HT1080 (cell line): ENCODE measurements at regions not wholly inside any gene's neighbourhood (a gene's known extent, or its start where the extent isn't known, plus 50 kb on each side); places are given as distances from the start of the nearest gene placed in this dataset.

Experiments used
- DNase-seq: peaks from one replicate; pipeline ENCODE4 v3.0.0-alpha.2; 2015; ENCODE audit warnings: low read depth

DNA sequence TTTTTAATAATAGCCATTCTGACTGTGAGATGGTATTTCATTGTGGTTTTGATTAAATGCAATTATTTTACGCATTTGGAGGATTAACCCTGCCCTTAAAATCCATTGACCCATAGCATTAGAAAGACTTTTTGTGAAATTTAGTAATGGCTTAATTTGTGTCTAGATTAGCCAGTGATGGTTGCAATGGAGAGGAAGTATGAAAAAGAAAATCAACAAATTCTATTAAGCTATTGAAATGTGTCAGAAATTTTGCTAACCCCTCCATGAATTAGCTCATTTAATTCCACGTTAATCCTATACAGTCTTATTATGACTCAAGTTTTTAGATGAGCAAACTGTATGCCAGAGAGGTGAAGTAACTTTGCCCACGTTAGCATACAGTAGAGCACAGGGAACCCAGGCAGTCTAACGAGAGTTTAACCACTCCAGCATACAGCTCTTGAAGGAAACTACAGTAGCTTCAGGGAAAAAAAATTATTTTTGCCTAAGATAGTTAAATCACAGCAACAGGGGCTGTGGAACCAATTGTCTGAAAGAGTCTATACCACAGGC is 158.2 kb upstream of the PPP2R2B start:
- DNase-seq: no peak

DNA sequence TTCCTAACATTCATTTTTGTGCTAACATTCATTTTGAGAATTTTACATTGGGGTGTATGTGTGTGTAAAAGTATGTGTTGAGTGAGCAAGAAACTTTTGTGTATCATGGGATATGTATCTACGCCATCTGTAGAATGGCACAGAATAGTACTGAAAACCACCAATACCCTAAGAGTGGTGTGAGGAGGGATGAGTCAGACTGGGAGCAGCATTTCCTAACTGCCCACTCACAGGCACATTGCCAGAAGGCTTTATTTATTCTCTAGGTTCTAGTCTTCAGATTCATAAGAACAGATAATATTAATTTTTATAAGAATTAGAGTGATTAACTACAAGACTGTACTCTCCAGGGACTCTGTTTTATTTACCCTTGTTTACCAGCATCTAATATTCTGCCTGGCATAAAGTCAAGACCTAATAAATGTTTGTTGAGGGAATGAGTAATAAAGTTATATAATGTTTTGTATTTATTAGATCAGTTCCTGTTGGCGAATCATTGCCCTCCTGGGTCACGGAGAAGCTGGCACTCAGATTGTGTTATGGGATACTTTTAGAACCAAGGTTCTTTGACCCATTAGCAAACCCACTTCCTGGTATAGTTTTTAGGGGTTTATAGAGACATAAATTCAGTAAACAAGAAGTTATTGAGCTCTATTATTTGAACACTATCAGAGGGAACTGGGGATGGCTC is 159.1 kb upstream of the PPP2R2B start:
- peak; percentile 79 for DNase-seq

DNA sequence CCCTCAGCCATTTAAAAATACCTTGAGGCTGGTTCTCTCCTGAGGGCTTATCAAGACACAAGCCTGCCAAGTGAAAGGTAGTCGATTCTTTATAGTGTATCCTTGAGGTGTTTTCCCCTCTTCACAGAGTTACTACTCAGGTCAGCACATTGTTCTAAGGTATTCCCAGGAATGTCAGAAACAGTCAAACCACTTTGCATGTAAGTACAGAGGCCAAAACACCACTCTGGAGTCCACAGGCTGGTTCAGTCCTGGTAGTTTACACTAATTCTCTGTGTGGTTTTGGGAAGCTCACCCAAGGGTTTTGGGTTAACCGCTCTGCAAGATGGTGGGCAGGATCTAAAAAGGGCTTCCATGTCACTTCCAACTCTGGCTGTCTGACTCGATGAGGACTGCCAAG is 162.3 kb upstream of the PPP2R2B start:
- DNase-seq: no peak

DNA sequence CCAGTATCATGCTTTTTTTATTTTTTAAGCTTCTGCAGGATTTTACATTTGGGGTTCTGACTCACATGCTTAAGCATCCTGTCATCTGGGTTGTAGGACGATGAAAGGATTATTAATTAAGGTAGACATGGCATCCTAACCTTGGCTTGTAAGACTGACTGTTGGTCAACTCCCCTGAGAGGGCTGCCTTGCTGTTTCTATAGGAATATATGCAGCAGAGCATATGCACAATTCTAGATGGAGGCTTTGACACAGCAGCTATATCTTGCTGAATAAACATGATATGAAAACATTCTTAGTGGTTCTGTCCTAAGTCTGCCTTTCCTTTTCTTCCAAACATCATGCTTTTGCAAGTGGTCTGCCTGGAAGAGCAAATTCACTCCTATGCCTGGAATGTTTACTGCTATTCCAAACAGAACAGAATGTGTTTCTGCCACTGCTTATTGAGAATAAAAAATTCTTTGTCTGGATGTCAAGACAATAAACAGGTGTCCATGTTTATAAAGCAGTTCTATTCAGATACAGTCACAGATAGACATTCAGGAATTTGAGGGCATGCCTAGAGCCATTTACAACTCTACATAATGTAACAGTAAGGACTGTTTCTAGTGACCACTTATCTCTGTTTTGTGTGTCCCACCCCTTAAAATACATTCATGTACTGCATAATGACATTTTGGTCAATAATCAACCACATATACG is 166.2 kb upstream of the PPP2R2B start:
- DNase-seq: no peak

DNA sequence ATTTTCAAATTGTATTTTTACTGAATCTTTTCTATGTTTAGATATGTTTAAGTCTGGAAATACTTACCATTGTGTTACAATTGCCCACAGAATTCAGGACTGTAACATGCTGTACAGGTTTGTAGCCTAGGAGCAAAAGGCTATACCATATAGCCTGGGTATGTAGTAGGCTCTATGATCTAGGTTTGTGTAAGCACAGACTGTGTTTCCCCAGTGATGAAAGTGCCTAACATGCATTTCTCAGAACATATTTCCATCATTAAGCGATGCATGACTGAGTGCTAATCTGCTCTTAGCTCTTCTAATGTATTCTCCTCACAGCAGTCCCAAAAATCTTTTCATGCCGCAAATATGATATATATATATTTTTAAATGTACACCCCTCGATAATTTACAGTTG is 166.7 kb upstream of the PPP2R2B start:
- DNase-seq: no peak

DNA sequence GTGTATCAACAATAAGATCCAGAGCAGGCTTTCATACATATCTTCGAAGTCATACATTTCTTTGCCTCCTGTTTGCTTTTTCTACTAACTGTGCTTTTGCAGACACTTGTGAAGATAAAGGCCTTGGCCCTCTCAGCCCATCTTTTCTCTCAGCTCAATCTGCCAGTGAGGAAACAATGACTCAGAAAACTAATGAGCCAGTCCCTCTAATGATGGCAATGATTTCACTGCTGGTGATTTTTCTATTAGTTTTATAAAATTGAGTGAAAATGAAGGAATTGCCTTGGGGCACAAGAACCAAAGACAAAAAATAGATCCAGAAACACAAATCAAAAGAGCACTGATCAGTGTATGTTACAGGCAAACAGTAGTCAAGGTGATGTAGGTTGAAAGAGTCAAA is 167.7 kb upstream of the PPP2R2B start:
- DNase-seq: no peak

DNA sequence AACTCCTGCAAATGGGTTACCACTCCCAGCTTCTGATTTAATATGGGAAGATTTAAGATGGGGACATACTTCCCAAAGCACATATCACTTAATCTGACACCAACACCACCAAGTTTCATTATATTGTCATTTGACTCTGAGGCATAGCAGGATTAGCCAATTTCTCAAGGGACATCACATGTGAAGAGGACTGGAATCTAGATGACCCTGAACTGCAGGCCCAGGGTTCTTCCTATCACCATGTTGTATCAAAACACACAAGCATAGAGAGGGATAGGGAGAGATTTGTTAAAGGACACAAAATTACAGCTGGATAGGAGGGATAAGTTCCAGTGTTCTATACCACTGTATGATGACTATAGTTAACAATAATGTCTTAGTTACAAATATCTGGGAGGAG is 168.3 kb upstream of the PPP2R2B start:
- no peak for DNase-seq

DNA sequence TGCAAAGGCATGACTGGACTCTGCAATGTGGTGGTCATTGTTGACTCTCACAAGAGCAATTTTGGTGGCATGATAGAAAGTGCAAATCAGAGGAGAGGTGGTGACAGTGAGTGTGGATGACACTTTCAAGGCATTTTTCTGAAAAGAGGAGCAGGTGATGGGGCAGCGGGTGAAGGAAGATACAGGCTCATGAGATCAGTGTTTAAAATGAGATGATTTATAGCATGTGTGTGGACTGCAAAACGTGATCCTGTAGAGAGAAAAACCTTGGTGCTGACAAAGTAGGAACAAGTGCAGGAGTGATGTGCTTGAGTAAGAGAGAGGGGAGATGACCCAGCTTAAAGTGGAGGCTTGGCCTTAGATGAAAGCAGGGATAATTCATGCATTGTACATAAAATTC is 171.2 kb upstream of the PPP2R2B start:
- no peak for DNase-seq

DNA sequence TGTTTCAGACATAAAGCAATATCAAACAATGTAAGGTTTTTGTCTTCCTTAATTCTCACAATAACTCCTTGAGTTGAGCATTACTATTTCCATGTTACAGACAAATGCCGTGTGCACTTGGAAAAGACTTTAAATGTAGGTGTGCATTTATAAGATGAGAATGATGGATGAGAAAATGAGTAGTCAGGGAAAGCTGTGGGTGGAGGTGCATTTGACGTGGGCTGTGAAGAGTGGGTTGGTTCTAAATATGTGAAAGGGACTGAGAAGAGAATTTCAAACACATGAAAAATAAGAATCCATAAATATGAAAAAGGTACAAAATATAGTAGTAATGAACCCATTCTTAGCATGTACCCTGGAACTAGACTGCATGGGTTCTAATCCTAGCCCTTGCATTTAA is 171.6 kb upstream of the PPP2R2B start:
- no peak for DNase-seq

DNA sequence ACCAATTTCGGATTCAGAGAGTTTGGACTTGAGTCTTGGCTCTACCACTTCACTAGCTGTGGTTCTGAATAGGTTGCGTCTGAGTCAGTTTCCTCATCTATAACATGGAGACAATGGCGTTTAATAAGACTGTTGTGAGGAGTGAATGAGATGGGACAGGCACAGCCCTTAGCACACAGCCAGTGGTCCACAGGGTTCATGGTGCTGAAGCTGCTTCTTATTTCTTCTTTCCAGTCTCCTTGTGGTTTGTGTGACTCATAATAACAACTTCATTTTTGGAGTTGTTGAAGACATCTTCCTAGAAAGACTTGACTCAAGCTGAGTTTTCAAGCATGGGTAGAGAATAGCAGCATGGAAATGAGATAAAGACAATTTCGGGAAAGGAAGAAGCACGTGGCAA is 172.6 kb upstream of the PPP2R2B start:
- DNase-seq: peak; percentile 59

DNA sequence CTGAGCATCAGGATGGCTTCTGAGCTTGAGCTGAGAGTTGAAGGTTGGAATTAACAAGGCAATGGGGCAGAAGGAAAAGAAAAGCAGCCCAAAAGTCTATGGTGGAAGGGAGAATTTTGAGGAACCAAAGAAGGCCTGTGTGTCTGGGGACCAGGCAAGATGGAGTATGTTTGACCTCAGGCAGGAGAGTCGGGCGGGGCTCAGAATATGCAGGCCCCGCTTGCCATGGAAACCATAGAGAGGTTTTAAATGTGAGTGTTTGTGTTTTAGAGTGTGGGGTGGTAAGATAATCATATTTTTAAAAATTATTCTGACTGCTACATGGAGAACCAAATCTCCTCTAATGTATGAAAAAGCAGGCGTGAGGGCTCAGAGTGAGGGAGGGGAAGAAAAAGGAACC is 174.0 kb upstream of the PPP2R2B start:
- DNase-seq: no peak

DNA sequence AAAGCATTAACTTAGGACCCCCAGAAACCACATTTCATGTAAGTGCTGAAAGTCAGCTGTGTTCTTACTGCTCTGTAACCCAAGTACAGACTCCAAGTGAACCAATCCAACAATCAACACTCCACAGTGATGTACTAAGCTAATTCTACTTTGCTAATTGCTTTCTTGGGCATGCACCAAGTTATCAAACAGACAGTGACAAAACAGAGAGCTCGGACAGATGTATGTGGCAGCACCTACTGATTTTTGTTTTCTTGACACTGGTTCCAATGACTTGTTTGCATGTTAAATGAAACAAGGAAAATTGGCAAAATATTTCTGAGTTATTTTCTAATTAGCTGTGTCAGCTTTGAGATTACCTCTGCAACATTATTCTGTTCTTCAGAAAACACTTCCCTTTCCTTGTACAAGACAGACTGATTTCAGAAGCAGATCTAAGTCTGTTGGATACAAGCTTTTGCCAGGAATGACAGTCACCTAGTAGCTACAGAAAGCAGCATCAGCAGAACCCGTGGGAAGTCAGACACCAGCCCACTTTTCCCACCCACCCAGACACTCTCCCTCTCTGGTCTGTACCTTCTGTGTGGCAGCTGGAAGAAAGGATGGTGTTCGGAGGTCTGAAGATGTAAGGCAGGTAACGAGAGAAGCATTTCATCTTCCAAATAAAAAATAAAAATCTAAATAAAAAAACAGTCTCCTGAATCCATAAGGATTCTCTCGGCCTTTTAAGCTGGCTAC is 176.7 kb upstream of the PPP2R2B start:
- no peak for DNase-seq

DNA sequence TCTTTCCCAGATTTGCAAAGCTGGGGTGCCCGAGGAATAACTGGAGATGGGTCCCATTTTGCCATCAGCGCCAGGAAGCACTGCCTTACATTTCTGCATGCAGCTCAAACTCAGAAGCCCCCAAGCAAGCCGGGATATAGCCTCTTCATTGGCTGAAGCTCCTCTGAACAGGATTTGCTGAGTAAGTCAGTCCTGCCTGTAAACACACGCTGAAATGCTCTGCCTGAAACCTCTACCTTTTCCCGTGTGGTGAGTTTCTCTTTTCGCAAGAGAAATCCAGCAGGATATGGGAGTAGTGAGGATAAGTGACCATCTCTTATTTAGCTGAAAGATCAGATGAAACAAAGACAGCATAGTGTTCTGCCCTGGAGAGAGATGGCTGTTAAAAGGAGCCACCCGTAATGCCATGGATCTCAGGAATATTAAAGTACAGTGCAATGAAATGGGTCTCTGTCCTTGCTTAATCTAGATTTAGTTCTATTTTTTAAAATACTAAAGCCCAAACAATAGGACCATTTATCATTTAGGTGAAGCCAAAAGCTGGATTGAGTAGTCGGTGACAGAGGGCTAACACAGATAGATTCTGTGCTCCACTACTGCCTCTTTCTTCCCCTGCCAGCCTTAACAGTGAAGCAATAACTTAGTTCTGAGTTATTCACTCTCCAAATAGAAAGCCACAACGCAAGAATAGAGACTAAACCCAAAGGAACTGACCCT is 177.5 kb upstream of the PPP2R2B start:
- no peak for DNase-seq

DNA sequence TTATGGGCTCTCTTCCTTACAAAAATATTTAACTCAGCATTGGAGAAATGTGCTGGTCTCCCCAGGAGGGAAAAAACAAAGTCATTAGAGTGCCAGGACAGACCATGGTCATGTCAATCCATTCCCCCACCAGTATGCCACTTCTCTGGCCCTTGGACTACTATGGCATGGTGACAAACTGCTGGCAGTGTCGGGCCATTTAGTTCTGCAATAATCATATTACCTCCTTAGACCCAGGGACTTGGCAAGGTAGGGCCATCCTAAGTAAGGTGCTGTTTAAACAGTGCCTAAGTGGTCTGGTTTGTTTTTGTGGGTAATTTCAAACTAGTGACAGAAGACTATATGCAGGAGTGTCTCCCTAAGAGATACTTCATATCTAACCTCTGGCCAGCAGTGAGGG is 177.8 kb upstream of the STK32A start:
- DNase-seq: no peak

DNA sequence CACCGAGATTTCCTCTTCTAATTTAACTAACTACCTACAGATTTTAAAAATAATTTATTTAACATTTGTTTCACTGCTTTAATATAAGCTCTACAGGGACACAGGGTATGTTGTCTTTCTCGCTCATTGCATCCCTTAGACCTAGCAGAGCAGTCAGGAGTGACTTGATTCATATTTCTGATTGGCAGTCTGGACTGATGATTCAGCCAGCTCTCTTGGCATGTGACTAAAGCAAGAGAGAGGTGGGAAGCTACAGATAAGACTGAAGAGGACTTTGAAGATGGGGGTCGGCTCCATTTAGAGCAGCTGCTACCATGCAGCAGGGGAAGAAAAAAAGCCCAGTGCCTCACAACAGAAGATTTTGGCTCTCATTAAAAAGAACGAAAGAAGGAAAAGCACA is 173.4 kb upstream of the STK32A start:
- DNase-seq: no peak

DNA sequence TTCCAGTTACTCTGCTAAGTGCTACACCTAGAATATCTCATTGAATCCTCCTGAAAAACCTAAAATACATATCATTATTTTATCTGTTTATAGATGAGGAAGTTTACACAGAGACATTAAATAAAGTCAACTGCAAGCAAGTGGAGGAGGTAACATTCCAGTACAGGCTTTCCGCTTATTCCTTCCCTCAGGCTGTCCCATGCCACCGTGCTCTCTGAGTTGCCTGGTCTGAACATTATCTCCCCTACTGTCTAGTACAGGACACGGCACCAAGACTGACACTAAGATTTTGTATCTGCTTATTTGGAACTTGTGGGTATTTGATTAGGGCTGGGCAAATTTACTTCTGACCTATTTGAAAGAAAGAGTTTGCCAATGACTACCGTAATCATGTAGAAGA is 172.4 kb upstream of the STK32A start:
- no peak for DNase-seq

DNA sequence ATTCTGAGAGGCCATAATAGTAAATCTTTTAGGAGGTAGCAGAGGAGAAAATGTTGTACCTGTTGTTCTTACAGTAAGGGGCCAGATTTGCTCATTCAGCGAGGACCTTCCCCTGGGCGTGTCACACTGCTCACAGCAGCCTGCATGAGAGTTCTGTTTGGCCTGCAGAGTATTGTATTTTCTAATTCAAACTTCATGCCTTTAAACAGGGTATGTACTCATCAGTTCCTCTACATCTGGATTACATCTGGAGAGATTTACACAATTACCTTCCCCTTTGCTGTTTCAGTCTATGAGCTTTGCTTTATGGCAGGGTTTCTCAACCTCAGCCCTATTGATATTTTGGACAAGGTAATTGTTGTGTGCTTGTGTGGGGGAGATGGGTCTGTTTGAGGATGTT is 170.9 kb upstream of the STK32A start:
- DNase-seq: no peak

DNA sequence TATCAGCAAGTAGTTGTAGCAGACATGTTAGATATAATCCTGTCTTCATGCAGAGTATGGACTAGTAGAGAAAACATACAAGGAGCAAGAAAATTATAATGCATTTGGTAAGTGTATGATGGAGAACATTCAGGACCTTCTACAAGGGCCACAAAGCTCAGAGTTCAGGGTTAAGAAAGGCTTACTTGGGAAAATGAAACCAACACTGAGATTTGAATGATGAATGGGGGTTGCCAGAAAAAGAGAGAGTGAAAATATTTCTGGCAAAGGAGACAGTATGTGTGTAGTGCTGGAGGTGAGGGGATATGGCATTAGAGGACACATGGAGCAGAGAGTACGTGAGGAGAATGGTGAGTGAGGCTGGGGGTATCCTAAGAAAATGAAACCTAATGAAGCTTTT is 169.8 kb upstream of the STK32A start:
- no peak for DNase-seq

DNA sequence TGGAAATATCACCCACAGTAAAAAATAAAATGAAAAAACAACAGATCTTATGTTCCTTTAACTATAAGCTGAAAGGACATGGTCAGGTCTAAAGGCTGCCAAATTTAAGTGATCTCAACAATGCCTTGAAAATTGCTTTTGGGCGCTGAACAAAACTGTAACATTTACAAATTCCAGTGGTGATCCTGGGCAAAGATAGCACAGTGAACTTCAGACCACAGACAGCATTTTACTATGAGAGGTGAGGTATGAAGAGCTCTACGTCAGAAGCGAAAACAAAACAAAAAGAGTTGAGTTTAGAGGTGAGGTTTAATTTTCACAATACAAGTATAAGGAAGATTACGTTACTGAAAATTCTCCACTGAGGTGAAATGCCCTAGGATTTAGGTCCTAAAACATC is 165.8 kb upstream of the STK32A start:
- DNase-seq: no peak

DNA sequence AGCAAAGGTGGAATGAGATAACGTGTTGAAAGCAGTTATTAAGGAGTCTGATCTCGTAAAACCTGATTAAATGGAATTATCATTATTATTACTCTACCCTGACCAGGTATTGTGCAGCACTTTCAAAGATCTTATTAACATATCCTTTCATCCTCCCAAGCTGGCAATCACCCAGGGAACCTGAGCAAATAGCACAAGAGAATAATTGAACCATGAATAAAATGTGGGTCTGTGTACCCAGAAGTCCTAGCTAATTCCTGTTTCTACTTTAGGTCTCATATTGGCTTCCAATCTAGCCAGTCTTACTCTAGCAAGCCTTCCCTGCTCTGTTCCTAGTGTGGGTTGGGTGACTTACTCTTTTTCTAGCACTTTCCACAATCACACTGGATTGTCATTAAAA is 162.2 kb upstream of the STK32A start:
- no peak for DNase-seq

DNA sequence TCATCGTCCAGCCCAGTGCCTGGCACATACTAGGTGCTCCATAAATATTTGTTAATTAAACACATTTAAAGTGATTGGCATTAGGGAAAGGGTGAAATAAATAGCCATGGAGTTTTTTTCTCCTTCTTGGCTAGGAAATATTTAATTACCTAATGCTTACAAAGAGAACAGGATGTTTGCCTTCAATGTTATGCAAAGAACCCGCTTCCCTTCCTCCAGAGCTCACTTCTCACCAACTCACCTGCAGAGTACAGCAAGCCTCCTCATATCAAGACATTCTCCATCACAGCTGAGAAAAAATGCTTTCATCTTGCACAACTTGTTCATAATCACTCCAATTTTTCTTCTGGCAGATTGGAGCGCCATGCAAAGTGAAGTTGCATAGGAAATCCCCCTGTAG is 161.7 kb upstream of the STK32A start:
- no peak for DNase-seq

DNA sequence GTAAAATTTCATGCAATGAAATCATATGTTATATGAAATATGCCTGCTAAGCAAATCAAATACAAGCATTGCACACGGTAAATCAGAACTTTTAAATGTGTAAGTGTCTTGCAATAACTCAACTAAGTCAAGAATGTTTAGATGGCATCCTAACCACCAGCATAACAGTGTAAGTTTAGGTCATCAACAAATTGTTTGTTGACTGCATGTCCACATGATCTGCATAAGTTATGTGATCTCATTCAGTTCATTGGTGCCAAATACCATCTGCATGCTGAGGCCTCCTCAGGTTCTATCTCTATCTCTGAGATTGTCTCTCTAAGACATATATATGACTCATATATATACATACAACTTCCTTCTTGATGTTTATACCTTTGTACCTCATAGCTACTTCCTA is 159.6 kb upstream of the STK32A start:
- no peak for DNase-seq
